Pancreas (tissue), 10 donors: ENCODE measurements at regions not wholly inside any gene's neighbourhood (a gene's known extent, or its start where the extent isn't known, plus 50 kb on each side); places are given as distances from the start of the nearest gene placed in this dataset.

ENCODE experiments used
- ATAC-seq, 4 donors: fragments of 200-7000 bp; cut with Tn5 transposase; one replicate each; pipeline versions ENCODE4 v1.8.0 to v1.9.1; 2020; ENCODE audit warnings: mild to moderate bottlenecking in 4 of 4, moderate library complexity in 4 of 4
- DNase-seq, 6 donors: peaks; one replicate each; pipeline ENCODE4 v3.0.0-alpha.2; 2020
- FAIRE-seq: peaks from 2 replicates; lab custom pipeline; 2012; peaks lifted over from hg19 to GRCh38; lab: Jason Lieb, UNC
- H3K27ac ChIP-seq, 4 donors: fragments of 200-600 bp; sonication (generic); 1 replicate in 3 of 4; 2 replicates in 1 of 4; pipeline versions ENCODE4 v1.5.0 to v1.8.0; 2020
- H3K27me3 ChIP-seq, 4 donors: fragments of 200-600 bp; one replicate each; pipeline ENCODE4 v1.8.0; 2021
- H3K36me3 ChIP-seq, 3 donors: fragments of 200-600 bp; sonication (generic) in 1 of 3; one replicate each; pipeline versions ENCODE4 v1.5.0 to v1.8.0; 2020 to 2021
- H3K4me1 ChIP-seq, 3 donors: fragments of 200-600 bp; one replicate each; pipeline ENCODE4 v1.8.0; 2021
- H3K4me3 ChIP-seq, 4 donors: fragments of 200-600 bp; sonication (generic) in 2 of 4; one replicate each; pipeline versions ENCODE4 v1.5.0 to v1.8.0; 2020 to 2021
- H3K9me3 ChIP-seq, 4 donors: fragments of 200-600 bp; one replicate each; pipeline ENCODE4 v1.8.0; 2021
- CTCF ChIP-seq, 4 donors: fragments of 200-600 bp; sonication (generic) in 3 of 4; IDR thresholded peaks; one replicate each; pipeline versions ENCODE4 v1.5.0 to v1.8.0; 2021; ENCODE audit warnings: antibody characterized with exemption in 4 of 4
- WGBS, 2 donors: extraction: QIAGEN DNeasy Blood & Tissue Kit; methylation state at CpG; one replicate each; pipeline ENCODE4 v1.1.7; 2013; 5-methylcytosine and 5-hydroxymethylcytosine counted together
- intact Hi-C, 3 donors: fragments of 100-400 bp; cut with DNase I; formaldehyde crosslinking; loops; one replicate each; pipeline versions ENCODE4 v1.11.1 to v1.14.2; 2022
- donor health status: healthy with polysubstance abuse.
- donor health status: DM: no; HTN: no; CAD: no; lungs with moderate emphysema.
- donor health status: DM: no; HTN: no; CAD: no.
- donor health status: control.
- donor health status: control.
- donor health status: Bipolar disorder and iron deficiency.
- donor health status: DM: yes; HTN: yes; CAD: no.
- donor health status: DM: no; HTN: no; CAD: no.
- donor health status: DM: no; HTN: no; CAD: no.
- donor health status: DM: yes; HTN: yes; CAD: no.

- Histone ChIP-seq H3K4me1 (no peaks in the 10 kb centered on the region), H3K27me3 (peaks cover 0 to 6% (median 1%) of the 10 kb centered on the region in 4 donors), H3K36me3 (no peaks in the 10 kb centered on the region), H3K27ac (no peak overlapping the region), H3K9me3 (no peaks in the 10 kb centered on the region), H3K4me3 (no peak overlapping the region)
- 81% methylated on average over 7 of the region's 7 CpGs for WGBS, 2 donors
- FAIRE-seq (no peak), ATAC-seq (no peak), DNase-seq (no peak)
- no peak for TF ChIP-seq CTCF (IDR thresholded peaks at IDR 0.05)
- intact Hi-C loops = no loop called here
Measured at GRCh38 chr11:134574425-134574824, 162.4 kb upstream of the B3GAT1 start.

GRCh38 chr11:134573857-134574256, 161.8 kb upstream of the B3GAT1 start:
- H3K27ac ChIP-seq = no peak overlapping the region
- H3K9me3 ChIP-seq = no peaks in the 10 kb centered on the region
- no peak for FAIRE-seq
- DNase-seq = no peak
- WGBS, 2 donors = 60 to 64% methylated on average over 10 of the region's 10 CpGs
- peaks cover 0 to 6% (median 1%) of the 10 kb centered on the region in 4 donors for H3K27me3 ChIP-seq
- intact Hi-C loops = no loop called here
- no peak for ATAC-seq
- no peak for TF ChIP-seq CTCF (IDR thresholded peaks at IDR 0.05)
- H3K36me3 ChIP-seq = no peaks in the 10 kb centered on the region
- H3K4me3 ChIP-seq = no peak overlapping the region
- H3K4me1 ChIP-seq = no peaks in the 10 kb centered on the region

- H3K9me3 ChIP-seq = no peaks in the 10 kb centered on the region
- no peak for TF ChIP-seq CTCF (IDR thresholded peaks at IDR 0.05)
- no peak for FAIRE-seq
- no peak overlapping the region for H3K27ac ChIP-seq
- H3K4me3 ChIP-seq = no peak overlapping the region
- intact Hi-C loops = no loop called here
- peaks cover 0 to 7% (median 3%) of the 10 kb centered on the region in 4 donors for H3K27me3 ChIP-seq
- ATAC-seq = no peak
- no peaks in the 10 kb centered on the region for H3K4me1 ChIP-seq
- 58 to 67% methylated on average over 21 to 22 of the region's 22 CpGs for WGBS, 2 donors
- no peaks in the 10 kb centered on the region for H3K36me3 ChIP-seq
- DNase-seq = peak in 1 of 6 donors; percentile 46
Measured at GRCh38 chr11:134572741-134573675, 161.0 kb upstream of the B3GAT1 start.

GRCh38 chr11:134571301-134571700, 159.3 kb upstream of the B3GAT1 start:
- Histone ChIP-seq H3K9me3 (no peaks in the 10 kb centered on the region), H3K4me3 (no peak overlapping the region), H3K27ac (no peak overlapping the region), H3K27me3 (peaks cover 0 to 7% (median 3%) of the 10 kb centered on the region in 4 donors), H3K4me1 (no peaks in the 10 kb centered on the region), H3K36me3 (no peaks in the 10 kb centered on the region)
- no peak for ATAC-seq
- no peak for DNase-seq
- intact Hi-C loops = no loop called here
- 68 to 77% methylated on average over 3 of the region's 3 CpGs for WGBS, 2 donors
- TF ChIP-seq CTCF (IDR thresholded peaks at IDR 0.05) = no peak
- no peak for FAIRE-seq

DNA sequence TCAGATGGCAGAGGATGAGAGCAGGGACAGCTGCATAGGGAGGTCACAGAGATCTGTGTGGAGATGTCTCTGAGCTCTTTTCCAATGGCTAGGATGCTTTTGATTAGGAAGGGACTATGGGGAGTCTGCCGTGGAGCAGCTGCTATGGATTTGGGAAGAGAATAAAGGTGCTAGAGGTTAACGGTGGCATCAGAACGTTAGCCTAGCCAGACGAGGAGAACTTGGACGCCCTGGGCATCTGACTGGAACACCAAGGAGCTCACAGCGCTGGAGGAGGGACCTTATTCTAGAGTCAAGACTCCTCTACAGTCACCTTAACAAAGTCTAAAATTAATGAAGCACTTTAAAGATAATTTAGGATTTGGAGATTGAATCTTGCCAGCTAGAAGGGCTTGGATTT, 157.2 kb upstream of the B3GAT1 start:
- Histone ChIP-seq H3K4me1 (no peaks in the 10 kb centered on the region), H3K4me3 (no peak overlapping the region), H3K27me3 (peaks cover 0 to 7% (median 4%) of the 10 kb centered on the region in 4 donors), H3K9me3 (no peaks in the 10 kb centered on the region), H3K36me3 (no peaks in the 10 kb centered on the region), H3K27ac (no peak overlapping the region)
- no peak for TF ChIP-seq CTCF (IDR thresholded peaks at IDR 0.05)
- no peak for ATAC-seq
- no peak for DNase-seq
- no peak for FAIRE-seq
- intact Hi-C loops = no loop called here
- 58 to 66% methylated on average over 6 of the region's 6 CpGs for WGBS, 2 donors
